Endodermal cell (in vitro differentiated cells): ENCODE measurements at regions not wholly inside any gene's neighbourhood (a gene's known extent, or its start where the extent isn't known, plus 50 kb on each side); places are given as distances from the start of the nearest gene placed in this dataset.
A peak's percentile ranks its signal among the peaks of the same experiment; 100 is the strongest.

Experiments used
- DNase-seq: peaks from one replicate; pipeline ENCODE4 v3.0.0-alpha.2; 2017
- H3K27ac ChIP-seq: 2 replicates; pipeline ENCODE4 v1.5.1; 2013; ENCODE audit warnings: mild to moderate bottlenecking, low read depth, low read length, moderate library complexity
- H3K27me3 ChIP-seq: 2 replicates; pipeline ENCODE4 v1.6.1; 2013; ENCODE audit warnings: mild to moderate bottlenecking, low read length, moderate library complexity; ENCODE audit not compliant: insufficient read depth, control insufficient read depth, poor library complexity, severe bottlenecking
- H3K36me3 ChIP-seq: 2 replicates; pipeline ENCODE4 v1.7.0; 2013; ENCODE audit warnings: mild to moderate bottlenecking, low read length, moderate library complexity; ENCODE audit not compliant: control insufficient read depth, insufficient read depth
- H3K4me1 ChIP-seq: one replicate; pipeline ENCODE4 v1.7.0; 2013; ENCODE audit warnings: low read length; ENCODE audit not compliant: control insufficient read depth, insufficient read depth
- H3K4me3 ChIP-seq: 2 replicates; pipeline ENCODE4 v1.5.1; 2013; ENCODE audit warnings: mild to moderate bottlenecking, low read length, moderate library complexity
- H3K9ac ChIP-seq: 2 replicates; pipeline ENCODE4 v1.6.1; 2013; ENCODE audit warnings: mild to moderate bottlenecking, low read length, moderate library complexity; ENCODE audit not compliant: poor library complexity, severe bottlenecking; ENCODE audit errors: extremely low read depth
- H3K9me3 ChIP-seq: 2 replicates; pipeline ENCODE4 v1.6.1; 2013; ENCODE audit warnings: mild to moderate bottlenecking, low read length, moderate library complexity; ENCODE audit not compliant: control insufficient read depth
- H3K27ac Mint-ChIP-seq: 2 replicates; pipeline ENCODE4 v1.8.0; 2020; ENCODE audit warnings: mixed read lengths
- H3K27me3 Mint-ChIP-seq: 2 replicates; pipeline ENCODE4 v1.8.0; 2021; ENCODE audit warnings: mild to moderate bottlenecking, mixed read lengths; ENCODE audit not compliant: insufficient read depth
- H3K36me3 Mint-ChIP-seq: 2 replicates; pipeline ENCODE4 v1.8.0; 2020; ENCODE audit warnings: low read depth, mixed read lengths
- H3K4me1 Mint-ChIP-seq: 2 replicates; pipeline ENCODE4 v1.8.0; 2020; ENCODE audit warnings: mixed read lengths
- H3K4me3 Mint-ChIP-seq: 2 replicates; pipeline ENCODE4 v1.8.0; 2020; ENCODE audit warnings: mild to moderate bottlenecking, moderate library complexity, mixed read lengths
- H3K9me3 Mint-ChIP-seq: 2 replicates; pipeline ENCODE4 v1.8.0; 2020; ENCODE audit warnings: mild to moderate bottlenecking, mixed read lengths
- CTCF ChIP-seq: fragments of 200-600 bp; sonication (generic); conservative IDR thresholded peaks from 2 replicates; pipeline ENCODE4 v1.5.0; 2021; ENCODE audit warnings: antibody characterized with exemption, mild to moderate bottlenecking
- WGBS, 2 experiments: methylation state at CpG; one replicate each; pipeline versions ENCODE4 v1.1.5 to v1.1.7; 2013; ENCODE audit warnings: missing lambda C conversion rate in 2 of 2, mixed read lengths in 1 of 2; ENCODE audit not compliant: insufficient coverage in 1 of 2, insufficient read length in 1 of 2; 5-methylcytosine and 5-hydroxymethylcytosine counted together

GRCh38 chr17:6205525-6205924, 135.3 kb downstream of the WSCD1 start:
- H3K27me3 Mint-ChIP-seq: peaks cover 22% of the 10 kb centered on the region

GRCh38 chr17:6205033-6205432, 134.9 kb downstream of the WSCD1 start:
- Mint-ChIP-seq H3K27ac (no peak overlapping the region), H3K9me3 (no peaks in the 10 kb centered on the region), H3K4me3 (no peak overlapping the region), H3K36me3 (no peaks in the 10 kb centered on the region), H3K4me1 (peaks cover 10% of the 10 kb centered on the region), H3K27me3 (peaks cover 22% of the 10 kb centered on the region)
- peaks cover 5% of the 10 kb centered on the region for H3K9me3 ChIP-seq
- no peaks in the 10 kb centered on the region for H3K36me3 ChIP-seq
- no peak overlapping the region for H3K4me3 ChIP-seq
- peaks cover 20% of the 10 kb centered on the region for H3K27me3 ChIP-seq
- no peak for TF ChIP-seq CTCF
- H3K9ac ChIP-seq: no peak overlapping the region
- 73 to 82% methylated on average over 4 of the region's 4 CpGs for WGBS, 2 experiments
- no peak overlapping the region for H3K27ac ChIP-seq
- no peak for DNase-seq
- no peaks in the 10 kb centered on the region for H3K4me1 ChIP-seq

More at GRCh38 chr17:6205525-6205924, 135.3 kb downstream of the WSCD1 start:
- Histone ChIP-seq H3K9ac (no peak overlapping the region), H3K4me1 (peaks cover 4% of the 10 kb centered on the region), H3K27me3 (peaks cover 20% of the 10 kb centered on the region), H3K27ac (no peak overlapping the region), H3K36me3 (no peaks in the 10 kb centered on the region), H3K4me3 (no peak overlapping the region), H3K9me3 (peaks cover under 1% of the 10 kb centered on the region)
- Mint-ChIP-seq H3K4me3 (no peak overlapping the region), H3K4me1 (peaks cover 14% of the 10 kb centered on the region), H3K36me3 (no peaks in the 10 kb centered on the region), H3K27ac (no peak overlapping the region), H3K9me3 (no peaks in the 10 kb centered on the region)
- no peak for TF ChIP-seq CTCF
- DNase-seq: peak; percentile 20
- WGBS, 2 experiments: 93 to 100% methylated on average over 4 to 6 of the region's 6 CpGs

GRCh38 chr17:6204203-6204722, 134.1 kb downstream of the WSCD1 start:
- no peaks in the 10 kb centered on the region for H3K4me1 ChIP-seq
- no peak overlapping the region for H3K4me3 ChIP-seq
- Mint-ChIP-seq H3K4me3 (no peak overlapping the region), H3K4me1 (peaks cover 6% of the 10 kb centered on the region), H3K27me3 (peaks cover 17% of the 10 kb centered on the region), H3K36me3 (no peaks in the 10 kb centered on the region), H3K27ac (no peak overlapping the region), H3K9me3 (peaks cover 4% of the 10 kb centered on the region)
- no peak overlapping the region for H3K9ac ChIP-seq
- no peaks in the 10 kb centered on the region for H3K36me3 ChIP-seq
- H3K27me3 ChIP-seq: peaks cover 19% of the 10 kb centered on the region
- no peak for TF ChIP-seq CTCF
- no peak for DNase-seq
- H3K9me3 ChIP-seq: peaks cover 8% of the 10 kb centered on the region
- no peak overlapping the region for H3K27ac ChIP-seq
- 91 to 97% methylated on average over 3 to 10 of the region's 10 CpGs for WGBS, 2 experiments
